SK-N-MC (cell line): ENCODE measurements at regions not wholly inside any gene's neighbourhood (a gene's known extent, or its start where the extent isn't known, plus 50 kb on each side); places are given as distances from the start of the nearest gene placed in this dataset.

Experiments
- EZH2 ChIP-seq: fragments of 200-600 bp; sonication (generic); IDR thresholded peaks from one replicate; pipeline ENCODE4 v1.6.1; 2017; ENCODE audit warnings: antibody characterized with exemption
- FOXP2 ChIP-seq: optimal IDR thresholded peaks from 2 replicates; pipeline ENCODE3; 2011; ENCODE audit warnings: mild to moderate bottlenecking, moderate library complexity; ENCODE audit not compliant: insufficient read depth; ENCODE audit errors: extremely low read length, control extremely low read depth
- POLR2AphosphoS5 ChIP-seq: IDR thresholded peaks from 2 replicates; pipeline ENCODE4 v1.6.1; 2012; ENCODE audit warnings: mild to moderate bottlenecking, low read depth, low read length, borderline replicate concordance

DNA sequence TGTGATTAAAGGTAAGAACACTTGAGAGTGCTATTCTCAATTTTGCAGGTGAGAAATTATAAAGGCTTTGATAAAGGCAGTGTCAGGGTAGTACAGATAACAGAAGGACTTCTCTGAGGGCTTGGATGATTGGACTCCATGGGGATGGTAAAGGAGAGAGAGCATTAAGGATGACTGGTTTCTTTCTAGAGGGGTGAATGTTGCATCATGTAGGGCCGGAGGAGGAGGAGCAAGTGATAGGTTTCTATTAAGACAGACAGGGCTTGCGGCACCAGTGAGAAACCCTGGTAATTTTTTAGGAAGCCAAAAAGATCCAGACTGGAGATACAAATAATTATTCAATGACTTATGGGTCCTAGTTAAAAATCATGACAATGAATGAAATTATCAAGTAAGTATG, 230.7 kb upstream of the MME start:
- TF ChIP-seq EZH2 = no peak
- TF ChIP-seq POLR2AphosphoS5 = no peak
- no peak for TF ChIP-seq FOXP2
